Fibroblast of skin of abdomen (primary cell): ENCODE measurements at regions not wholly inside any gene's neighbourhood (a gene's known extent, or its start where the extent isn't known, plus 50 kb on each side); places are given as distances from the start of the nearest gene placed in this dataset.
"Not testable (repeated sequence)": the region's sequence is repeated elsewhere in the genome, so short reads cannot be mapped to it uniquely, and the experiment has no call there.

ENCODE experiments used
- DNase-seq: peaks from one replicate; pipeline ENCODE4 v3.0.0-alpha.2; 2013

- no peak for DNase-seq
Measured at GRCh38 chr4:138611017-138611416, 368.9 kb upstream of the SLC7A11 start.

- DNase-seq: peak; percentile 79
Measured at GRCh38 chr4:138609943-138610350, 367.8 kb upstream of the SLC7A11 start.

GRCh38 chr4:138604556-138604955, 362.4 kb upstream of the SLC7A11 start:
- DNase-seq: no peak

- peak; percentile 37 for DNase-seq
Measured at GRCh38 chr4:138602664-138603063, 360.5 kb upstream of the SLC7A11 start.

GRCh38 chr4:138599965-138600364, 357.8 kb upstream of the SLC7A11 start:
- DNase-seq: no peak

- DNase-seq: no peak
Measured at GRCh38 chr4:138598226-138598625, 356.1 kb upstream of the SLC7A11 start.

GRCh38 chr4:138596896-138597295, 354.7 kb upstream of the SLC7A11 start:
- DNase-seq: no peak

- no peak for DNase-seq
Measured at GRCh38 chr4:138595731-138596460, 353.7 kb upstream of the SLC7A11 start.

GRCh38 chr4:138595171-138595570, 353.0 kb upstream of the SLC7A11 start:
- DNase-seq: no peak

- DNase-seq: no peak
Measured at GRCh38 chr4:138592796-138593195, 350.6 kb upstream of the SLC7A11 start.

- DNase-seq: no peak
Measured at GRCh38 chr4:138591808-138592207, 349.7 kb upstream of the SLC7A11 start.

GRCh38 chr4:138588501-138588900, 346.4 kb upstream of the SLC7A11 start:
- no peak for DNase-seq

GRCh38 chr4:138579146-138579545, 337.0 kb upstream of the SLC7A11 start:
- DNase-seq: no peak

- DNase-seq: not testable (repeated sequence)
Measured at GRCh38 chr4:138577826-138578225, 335.7 kb upstream of the SLC7A11 start.

GRCh38 chr4:138577145-138577544, 335.0 kb upstream of the SLC7A11 start:
- DNase-seq: no peak

- no peak for DNase-seq
Measured at GRCh38 chr4:138576684-138577083, 334.5 kb upstream of the SLC7A11 start.

- DNase-seq: no peak
Measured at GRCh38 chr4:138573246-138573645, 331.1 kb upstream of the SLC7A11 start.

GRCh38 chr4:138572007-138572406, 329.9 kb upstream of the SLC7A11 start:
- DNase-seq: no peak

GRCh38 chr4:138567696-138568095, 325.5 kb upstream of the SLC7A11 start:
- peak; percentile 47 for DNase-seq

- peak; percentile 26 for DNase-seq
Measured at GRCh38 chr4:138565576-138565975, 323.4 kb upstream of the SLC7A11 start.

GRCh38 chr4:138562544-138562991, 320.4 kb upstream of the SLC7A11 start:
- DNase-seq: peak; percentile 67

- DNase-seq: no peak
Measured at GRCh38 chr4:138561906-138562305, 319.8 kb upstream of the SLC7A11 start.

GRCh38 chr4:138561276-138561880, 319.2 kb upstream of the SLC7A11 start:
- DNase-seq: no peak

GRCh38 chr4:138560448-138560847, 318.3 kb upstream of the SLC7A11 start:
- no peak for DNase-seq
